Left ventricle myocardium inferior (tissue), 1 donor: ENCODE measurements at regions not wholly inside any gene's neighbourhood (a gene's known extent, or its start where the extent isn't known, plus 50 kb on each side); places are given as distances from the start of the nearest gene placed in this dataset.
"Not testable (repeated sequence)": the region's sequence is repeated elsewhere in the genome, so short reads cannot be mapped to it uniquely, and the experiment has no call there.

Experiments used
- DNase-seq: peaks from one replicate; pipeline ENCODE4 v3.0.0-alpha.2; 2020
- H3K27ac ChIP-seq: fragments of 200-600 bp; replicated peaks from 2 replicates; pipeline ENCODE4 v1.8.0; 2021
- H3K27me3 ChIP-seq: fragments of 200-600 bp; 2 replicates; pipeline ENCODE4 v1.8.0; 2021; ENCODE audit warnings: low read depth
- H3K36me3 ChIP-seq: fragments of 200-600 bp; 2 replicates; pipeline ENCODE4 v1.8.0; 2021
- H3K4me1 ChIP-seq: fragments of 200-600 bp; 2 replicates; pipeline ENCODE4 v1.8.0; 2021
- H3K4me3 ChIP-seq: fragments of 200-600 bp; 2 replicates; pipeline ENCODE4 v1.8.0; 2021; ENCODE audit warnings: mild to moderate bottlenecking, moderate library complexity
- H3K9me3 ChIP-seq: fragments of 200-600 bp; replicated peaks from 2 replicates; pipeline ENCODE4 v1.8.0; 2021
- CTCF ChIP-seq: fragments of 200-600 bp; IDR thresholded peaks from 2 replicates; pipeline ENCODE4 v1.8.0; 2021; ENCODE audit warnings: antibody characterized with exemption, mild to moderate bottlenecking, borderline replicate concordance
- intact Hi-C: fragments of 100-400 bp; cut with micrococcal nuclease; formaldehyde crosslinking; loops from one replicate; pipeline ENCODE4 v1.11.0; 2022
- donor health status: DM: no; HTN: yes; CAD: no; lungs with severe emphysema.

DNA sequence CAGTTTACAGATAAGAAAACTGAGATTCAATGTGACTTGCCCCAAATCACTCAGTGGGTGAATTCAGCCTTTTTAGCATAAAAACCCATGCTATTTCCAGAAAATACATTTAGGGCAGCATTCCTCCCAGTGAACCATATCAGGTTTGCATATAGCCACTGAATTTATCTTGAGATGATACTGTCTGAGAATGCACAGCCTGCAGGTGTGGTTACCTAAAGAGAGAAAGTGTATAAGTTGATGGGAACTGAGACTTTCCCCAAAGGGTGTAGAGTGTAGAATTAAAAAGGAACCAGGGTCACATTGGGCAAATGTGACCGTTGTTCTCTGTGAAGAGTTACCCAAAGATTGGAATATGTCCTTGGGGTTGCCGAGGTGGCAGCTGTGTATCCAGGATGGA, 100.0 kb upstream of the PIK3R1 start:
- Histone ChIP-seq H3K4me3 (no peak overlapping the region), H3K27ac (no peak overlapping the region), H3K9me3 (no peaks in the 10 kb centered on the region), H3K4me1 (no peaks in the 10 kb centered on the region), H3K36me3 (no peaks in the 10 kb centered on the region), H3K27me3 (no peaks in the 10 kb centered on the region)
- intact Hi-C loops: no loop called here
- DNase-seq: no peak
- TF ChIP-seq CTCF: no peak

- no peaks in the 10 kb centered on the region for H3K4me1 ChIP-seq
- no peaks in the 10 kb centered on the region for H3K27me3 ChIP-seq
- DNase-seq: no peak
- no peak overlapping the region for H3K27ac ChIP-seq
- no peaks in the 10 kb centered on the region for H3K36me3 ChIP-seq
- no peak overlapping the region for H3K4me3 ChIP-seq
- TF ChIP-seq CTCF: no peak
- intact Hi-C loops: no loop called here
- H3K9me3 ChIP-seq: no peaks in the 10 kb centered on the region
Measured at GRCh38 chr5:68114378-68115040, 101.0 kb upstream of the PIK3R1 start.

DNA sequence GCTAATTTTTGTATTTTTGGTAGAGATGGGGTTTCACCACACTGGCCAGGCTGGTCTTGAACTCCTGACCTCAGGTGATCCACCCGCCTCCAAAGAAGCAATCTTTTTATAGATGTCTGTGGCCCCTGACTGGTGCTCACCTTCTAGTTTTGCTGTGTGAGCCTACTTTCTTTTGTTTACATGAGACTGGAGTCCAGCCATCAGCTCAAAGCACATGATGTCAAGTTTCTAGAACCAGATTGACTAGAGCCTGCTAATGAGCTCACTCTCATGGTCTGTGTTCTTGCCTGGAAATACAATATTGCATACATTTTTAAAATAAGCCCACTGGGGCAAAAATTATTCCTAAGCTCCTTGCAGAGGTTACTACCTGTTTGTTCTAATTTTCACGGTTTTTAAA, 102.9 kb upstream of the PIK3R1 start:
- no peak overlapping the region for H3K27ac ChIP-seq
- peaks cover 3% of the 10 kb centered on the region for H3K9me3 ChIP-seq
- no peaks in the 10 kb centered on the region for H3K36me3 ChIP-seq
- H3K27me3 ChIP-seq: no peaks in the 10 kb centered on the region
- intact Hi-C loops: no loop called here
- H3K4me3 ChIP-seq: no peak overlapping the region
- H3K4me1 ChIP-seq: no peaks in the 10 kb centered on the region
- no peak for TF ChIP-seq CTCF
- DNase-seq: no peak

DNA sequence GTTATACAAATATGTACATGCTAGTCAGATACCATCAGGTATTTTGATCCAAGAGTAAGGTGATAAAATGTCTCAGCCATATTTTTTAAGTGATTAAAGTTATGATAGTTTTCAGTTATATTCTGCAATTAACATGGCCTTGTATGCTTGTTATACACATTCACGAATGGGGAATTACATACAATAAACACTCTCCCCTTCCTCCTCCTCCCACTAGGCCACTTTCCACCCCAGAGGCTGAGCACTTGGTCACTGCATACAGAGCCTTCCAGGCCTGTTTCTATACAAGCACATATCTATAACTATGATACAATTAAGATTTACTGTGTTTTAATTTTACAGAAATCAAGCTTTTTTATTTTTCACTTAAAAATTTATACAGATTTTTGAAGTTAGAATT, 104.7 kb upstream of the PIK3R1 start:
- TF ChIP-seq CTCF: no peak
- Histone ChIP-seq H3K9me3 (peaks cover 11% of the 10 kb centered on the region), H3K4me3 (no peak overlapping the region), H3K27ac (no peak overlapping the region), H3K36me3 (no peaks in the 10 kb centered on the region), H3K27me3 (no peaks in the 10 kb centered on the region), H3K4me1 (no peaks in the 10 kb centered on the region)
- no peak for DNase-seq
- intact Hi-C loops: no loop called here

DNA sequence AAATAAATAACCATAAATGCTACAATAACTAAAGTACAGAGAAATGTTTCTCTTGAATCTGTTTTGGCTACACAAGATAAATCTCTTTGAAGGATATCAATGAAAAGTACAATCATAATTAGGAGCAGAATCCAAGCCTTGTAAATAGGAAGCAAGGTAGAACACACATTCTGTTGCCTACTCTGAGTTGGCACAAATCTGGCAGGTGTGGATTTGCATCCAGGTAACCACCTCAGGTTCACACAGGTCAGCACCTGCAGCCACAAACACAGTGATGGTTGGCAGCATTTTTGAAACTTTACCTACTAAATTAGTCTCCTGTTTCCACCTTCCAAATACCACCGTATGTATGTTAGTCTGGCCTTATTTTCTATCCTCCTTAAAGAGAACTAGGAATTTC, 105.3 kb upstream of the PIK3R1 start:
- no peak for DNase-seq
- H3K4me3 ChIP-seq: no peak overlapping the region
- intact Hi-C loops: no loop called here
- H3K36me3 ChIP-seq: no peaks in the 10 kb centered on the region
- TF ChIP-seq CTCF: no peak
- H3K4me1 ChIP-seq: no peaks in the 10 kb centered on the region
- H3K9me3 ChIP-seq: peaks cover 11% of the 10 kb centered on the region
- H3K27ac ChIP-seq: no peak overlapping the region
- no peaks in the 10 kb centered on the region for H3K27me3 ChIP-seq

- DNase-seq, H3K36me3 ChIP-seq, H3K27ac ChIP-seq, H3K4me1 ChIP-seq, H3K27me3 ChIP-seq, H3K4me3 ChIP-seq, intact Hi-C loops: not testable (repeated sequence)
- H3K9me3 ChIP-seq: peaks cover 29% of the 10 kb centered on the region
Measured at GRCh38 chr5:68104217-68104616, 111.3 kb upstream of the PIK3R1 start.

- H3K9me3 ChIP-seq: peaks cover 29% of the 10 kb centered on the region
- H3K27me3 ChIP-seq, H3K36me3 ChIP-seq, DNase-seq, H3K27ac ChIP-seq, H3K4me1 ChIP-seq, intact Hi-C loops, H3K4me3 ChIP-seq: not testable (repeated sequence)
Measured at GRCh38 chr5:68103297-68103696, 112.3 kb upstream of the PIK3R1 start.
